ENCODE measurements at regions not wholly inside any gene's neighbourhood (a gene's known extent, or its start where the extent isn't known, plus 50 kb on each side); places are given as distances from the start of the nearest gene placed in this dataset.

DNA sequence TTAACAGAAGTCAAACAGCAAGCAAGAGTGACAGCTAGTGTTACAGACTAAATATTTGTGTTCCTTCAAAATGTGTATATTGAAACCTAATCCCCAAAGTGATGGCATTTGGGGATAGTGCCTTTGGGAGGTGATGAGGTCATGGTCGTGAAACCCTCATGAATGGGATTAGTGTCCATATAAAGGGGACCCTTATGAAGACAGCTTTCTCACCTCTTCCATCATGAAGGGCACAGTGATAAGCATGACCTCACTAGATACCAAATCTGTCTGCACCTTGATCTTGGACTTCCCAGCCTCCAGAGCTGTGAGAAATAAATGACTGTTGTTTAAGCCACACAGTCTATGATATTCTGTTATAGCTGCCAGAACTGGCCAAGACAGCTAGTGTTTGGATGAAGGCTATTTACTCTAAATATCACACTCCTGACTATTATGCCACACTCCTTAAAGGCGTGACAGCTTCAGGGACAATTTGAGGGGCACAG lies 235.7 kb upstream of the TMEM72 start:
- TF ChIP-seq CTCF (IDR thresholded peaks at IDR 0.05; ENCODE audit: low read depth, low read length, poor library complexity, severe bottlenecking) (no peak), EZH2phosphoT487 (IDR thresholded peaks at IDR 0.05; ENCODE audit: borderline replicate concordance, low read length) (no peak)

All from DOHH2 (cell line).